ENCODE measurements at regions not wholly inside any gene's neighbourhood (a gene's known extent, or its start where the extent isn't known, plus 50 kb on each side); places are given as distances from the start of the nearest gene placed in this dataset.

- DNase-seq (ENCODE audit: low spot score in 2 of 2), result no peak
- Histone ChIP-seq H3K36me3 (no peaks in the 10 kb centered on the region), H3K4me3 (no peak overlapping the region), H3K4me1 (no peaks in the 10 kb centered on the region), H3K27ac (no peak overlapping the region), H3K27me3 (peaks cover 0 to 11% of the 10 kb centered on the region in 2 donors), H3K9me3 (no peaks in the 10 kb centered on the region)
- intact Hi-C loops (cut with DNase I; ENCODE audit: low total_unique reads), result loop anchor here (5.0 kb wide), 1 partner anchor 903 kb away; no protein-coding TSS in a partner anchor
- no peak for TF ChIP-seq POLR2AphosphoS5 (IDR thresholded peaks at IDR 0.05)
- TF ChIP-seq, protein P1, sequence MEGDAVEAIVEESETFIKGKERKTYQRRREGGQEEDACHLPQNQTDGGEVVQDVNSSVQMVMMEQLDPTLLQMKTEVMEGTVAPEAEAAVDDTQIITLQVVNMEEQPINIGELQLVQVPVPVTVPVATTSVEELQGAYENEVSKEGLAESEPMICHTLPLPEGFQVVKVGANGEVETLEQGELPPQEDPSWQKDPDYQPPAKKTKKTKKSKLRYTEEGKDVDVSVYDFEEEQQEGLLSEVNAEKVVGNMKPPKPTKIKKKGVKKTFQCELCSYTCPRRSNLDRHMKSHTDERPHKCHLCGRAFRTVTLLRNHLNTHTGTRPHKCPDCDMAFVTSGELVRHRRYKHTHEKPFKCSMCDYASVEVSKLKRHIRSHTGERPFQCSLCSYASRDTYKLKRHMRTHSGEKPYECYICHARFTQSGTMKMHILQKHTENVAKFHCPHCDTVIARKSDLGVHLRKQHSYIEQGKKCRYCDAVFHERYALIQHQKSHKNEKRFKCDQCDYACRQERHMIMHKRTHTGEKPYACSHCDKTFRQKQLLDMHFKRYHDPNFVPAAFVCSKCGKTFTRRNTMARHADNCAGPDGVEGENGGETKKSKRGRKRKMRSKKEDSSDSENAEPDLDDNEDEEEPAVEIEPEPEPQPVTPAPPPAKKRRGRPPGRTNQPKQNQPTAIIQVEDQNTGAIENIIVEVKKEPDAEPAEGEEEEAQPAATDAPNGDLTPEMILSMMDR (IDR thresholded peaks at IDR 0.05), result no peak
- no peak for TF ChIP-seq POLR2A (IDR thresholded peaks at IDR 0.05)
Observed at GRCh38 chr15:96549136-96549535, 218.6 kb downstream of the NR2F2 start.

DNA sequence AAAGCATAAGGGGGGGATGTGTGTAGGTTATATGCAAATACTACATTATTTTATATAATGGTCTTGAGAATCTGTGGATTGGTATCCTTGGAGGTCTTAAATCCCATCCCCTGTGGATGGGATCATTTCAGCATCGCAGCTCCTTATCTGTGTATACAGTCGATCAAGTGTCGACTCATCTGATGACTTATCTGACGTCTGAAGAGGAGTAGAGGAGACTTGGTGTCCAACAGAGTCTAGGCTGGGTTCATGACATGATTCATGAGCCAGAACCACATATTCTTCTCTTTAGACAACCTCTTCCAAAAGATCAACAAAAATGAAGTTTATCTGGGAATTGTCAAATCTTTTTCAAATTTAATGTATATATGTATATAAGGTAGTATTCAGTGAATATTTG is 220.7 kb downstream of the NR2F2 start:
- Histone ChIP-seq H3K9me3 (no peaks in the 10 kb centered on the region), H3K27ac (no peak overlapping the region), H3K4me1 (no peaks in the 10 kb centered on the region), H3K36me3 (no peaks in the 10 kb centered on the region), H3K4me3 (no peak overlapping the region), H3K27me3 (peaks cover 0 to 11% of the 10 kb centered on the region in 2 donors)
- TF ChIP-seq, protein P1 (IDR thresholded peaks at IDR 0.05), result no peak
- TF ChIP-seq POLR2A (IDR thresholded peaks at IDR 0.05) (no peak), POLR2AphosphoS5 (IDR thresholded peaks at IDR 0.05) (no peak)
- DNase-seq (ENCODE audit: low spot score in 2 of 2), result no peak
- intact Hi-C loops (cut with DNase I; ENCODE audit: low total_unique reads), result no loop called here

DNA sequence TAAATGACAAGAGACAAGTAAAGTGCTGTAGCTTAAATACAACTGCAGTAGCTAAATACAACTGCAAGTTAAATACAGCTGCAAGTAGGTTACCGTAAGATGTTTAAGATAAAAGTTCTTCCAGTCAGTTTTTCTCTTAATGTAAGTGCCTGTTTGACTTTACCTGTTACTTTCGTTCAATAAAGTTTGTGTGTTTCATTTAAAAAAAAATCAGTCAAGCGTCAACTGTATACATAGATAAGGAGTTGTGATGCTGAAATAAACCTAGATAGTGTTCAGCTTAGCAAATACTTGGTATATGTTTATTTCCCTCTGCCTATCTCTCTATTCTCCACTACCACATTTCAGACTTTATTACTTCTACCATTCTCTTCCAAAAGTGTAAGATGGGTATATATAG is 221.2 kb downstream of the NR2F2 start:
- Histone ChIP-seq H3K4me3 (no peak overlapping the region), H3K9me3 (no peaks in the 10 kb centered on the region), H3K27me3 (peaks cover 0 to 11% of the 10 kb centered on the region in 2 donors), H3K4me1 (no peaks in the 10 kb centered on the region), H3K27ac (no peak overlapping the region), H3K36me3 (no peaks in the 10 kb centered on the region)
- DNase-seq (ENCODE audit: low spot score in 2 of 2), result no peak
- intact Hi-C loops (cut with DNase I; ENCODE audit: low total_unique reads), result no loop called here
- TF ChIP-seq POLR2AphosphoS5 (IDR thresholded peaks at IDR 0.05) (no peak), POLR2A (IDR thresholded peaks at IDR 0.05) (no peak)
- TF ChIP-seq, protein P1 (IDR thresholded peaks at IDR 0.05), result no peak

DNA sequence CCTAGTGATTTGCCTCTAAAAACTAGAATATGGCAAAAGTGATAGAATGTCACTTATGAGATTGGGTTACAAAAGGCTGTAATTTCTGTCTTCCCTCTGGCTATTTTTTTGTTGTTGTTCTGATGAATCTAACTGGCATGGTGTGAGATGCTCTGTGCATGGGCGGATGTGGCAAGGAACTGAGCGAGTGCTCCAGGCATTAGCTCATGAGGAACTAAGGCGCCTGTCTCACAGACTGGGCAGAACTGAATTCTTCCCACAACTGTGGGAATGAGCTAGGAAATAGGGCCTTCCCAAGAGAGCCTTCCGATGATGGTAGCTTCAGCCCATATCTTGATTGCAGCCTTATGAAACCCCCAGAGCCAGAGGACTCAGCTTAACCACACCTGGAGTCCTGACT is 222.5 kb downstream of the NR2F2 start:
- Histone ChIP-seq H3K4me3 (no peak overlapping the region), H3K9me3 (no peaks in the 10 kb centered on the region), H3K36me3 (no peaks in the 10 kb centered on the region), H3K27me3 (peaks cover 0 to 11% of the 10 kb centered on the region in 2 donors), H3K27ac (no peak overlapping the region), H3K4me1 (no peaks in the 10 kb centered on the region)
- TF ChIP-seq, protein P1 (IDR thresholded peaks at IDR 0.05), result no peak
- TF ChIP-seq POLR2A (IDR thresholded peaks at IDR 0.05) (no peak), POLR2AphosphoS5 (IDR thresholded peaks at IDR 0.05) (no peak)
- intact Hi-C loops (cut with DNase I; ENCODE audit: low total_unique reads), result no loop called here
- no peak for DNase-seq (ENCODE audit: low spot score in 2 of 2)

- intact Hi-C loops (cut with DNase I; ENCODE audit: low total_unique reads), result no loop called here
- no peak for DNase-seq (ENCODE audit: low spot score in 2 of 2)
- peaks cover 0 to 11% of the 10 kb centered on the region in 2 donors for H3K27me3 ChIP-seq
- no peak for TF ChIP-seq POLR2A (IDR thresholded peaks at IDR 0.05)
- TF ChIP-seq, protein P1 (IDR thresholded peaks at IDR 0.05), result no peak
- no peak for TF ChIP-seq POLR2AphosphoS5 (IDR thresholded peaks at IDR 0.05)
- H3K27ac ChIP-seq, result no peak overlapping the region
- H3K36me3 ChIP-seq, result no peaks in the 10 kb centered on the region
- no peaks in the 10 kb centered on the region for H3K9me3 ChIP-seq
- H3K4me1 ChIP-seq, result no peaks in the 10 kb centered on the region
- H3K4me3 ChIP-seq, result no peak overlapping the region
Observed at GRCh38 chr15:96553451-96553850, 223.0 kb downstream of the NR2F2 start.

Data from breast epithelium (tissue), 4 donors.